ENCODE measurements at regions not wholly inside any gene's neighbourhood (a gene's known extent, or its start where the extent isn't known, plus 50 kb on each side); places are given as distances from the start of the nearest gene placed in this dataset.
A peak's percentile ranks its signal among the peaks of the same experiment; 100 is the strongest.

DNA sequence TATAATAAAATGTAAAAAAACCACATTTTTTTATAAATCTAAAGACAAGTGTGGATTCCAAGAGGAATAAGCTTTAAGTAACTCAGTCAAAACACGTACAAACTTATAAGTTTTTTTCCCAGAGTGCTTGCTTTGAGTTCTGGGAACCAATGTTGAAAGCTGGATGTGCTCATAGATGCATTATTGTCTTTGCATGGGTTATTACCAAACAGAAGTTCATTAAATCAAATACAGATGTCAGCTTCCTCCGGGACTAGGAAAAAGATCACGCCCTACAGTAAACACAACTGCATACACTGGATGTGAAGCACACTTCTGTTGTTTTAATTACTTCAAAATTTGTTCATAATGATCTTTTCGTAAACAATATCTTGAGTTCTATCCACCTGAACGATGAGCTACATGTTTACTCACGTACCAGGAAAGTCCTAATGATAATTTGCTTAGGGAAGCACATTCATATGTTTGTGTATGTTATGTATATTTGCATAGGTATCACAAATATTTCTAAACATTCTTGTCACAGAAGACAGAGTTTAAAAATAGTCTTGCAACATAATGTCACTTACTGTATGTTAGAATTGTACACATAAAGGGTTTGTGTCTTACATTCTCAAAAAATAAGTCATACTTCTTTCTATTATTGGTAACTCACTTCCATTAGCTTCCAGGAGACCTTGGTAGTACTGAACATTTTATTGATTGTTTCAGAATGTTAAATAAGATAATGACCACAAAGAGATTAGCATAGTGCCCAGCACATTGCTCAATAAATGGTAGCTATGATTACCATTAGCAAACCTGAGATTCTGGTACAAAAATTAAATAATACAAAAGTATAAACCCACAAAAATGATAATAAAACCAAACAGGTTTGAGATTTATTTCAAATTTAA is 427.4 kb downstream of the CETN3 start:
- H3K4me1 ChIP-seq = no peaks in the 10 kb centered on the region
- no peaks in the 10 kb centered on the region for H3K36me3 ChIP-seq
- TF ChIP-seq CTCF (IDR thresholded peaks at IDR 0.05) = no peak
- H3K9me3 ChIP-seq = no peaks in the 10 kb centered on the region
- no peak for DNase-seq (ENCODE audit: low spot score in 2 of 2)
- H3K27ac ChIP-seq = no peak overlapping the region
- no peak overlapping the region for H3K4me3 ChIP-seq
- H3K27me3 ChIP-seq = no peaks in the 10 kb centered on the region
- intact Hi-C loops (cut with DNase I) = loop anchor here (10.0 kb wide), 1 partner anchor 283 kb away; no protein-coding TSS in a partner anchor

DNA sequence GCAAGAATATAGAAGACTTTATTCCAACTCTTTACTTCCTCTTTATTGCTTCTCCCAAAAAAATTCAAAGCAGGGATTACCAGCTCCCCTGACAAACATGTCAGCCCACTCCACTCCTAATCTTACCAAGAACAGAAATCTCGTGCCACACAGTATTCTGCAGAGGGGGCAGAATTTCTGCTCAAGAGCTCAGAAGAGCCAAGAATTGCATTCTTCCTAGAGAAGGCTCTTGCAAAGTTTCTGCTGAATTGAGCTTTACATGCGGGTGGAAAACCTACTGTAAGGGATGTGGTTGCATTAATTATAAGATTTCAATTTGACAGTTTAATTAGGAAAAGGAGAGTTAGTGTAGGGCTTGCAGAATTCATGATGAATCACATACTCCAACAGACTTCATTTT is 428.5 kb downstream of the CETN3 start:
- Histone ChIP-seq H3K9me3 (no peaks in the 10 kb centered on the region), H3K36me3 (no peaks in the 10 kb centered on the region), H3K27ac (no peak overlapping the region), H3K4me3 (no peak overlapping the region), H3K4me1 (no peaks in the 10 kb centered on the region), H3K27me3 (no peaks in the 10 kb centered on the region)
- DNase-seq (ENCODE audit: low spot score in 2 of 2) = no peak
- intact Hi-C loops (cut with DNase I) = loop anchor here (10.0 kb wide), 1 partner anchor 284 kb away; no protein-coding TSS in a partner anchor
- no peak for TF ChIP-seq CTCF (IDR thresholded peaks at IDR 0.05)

DNA sequence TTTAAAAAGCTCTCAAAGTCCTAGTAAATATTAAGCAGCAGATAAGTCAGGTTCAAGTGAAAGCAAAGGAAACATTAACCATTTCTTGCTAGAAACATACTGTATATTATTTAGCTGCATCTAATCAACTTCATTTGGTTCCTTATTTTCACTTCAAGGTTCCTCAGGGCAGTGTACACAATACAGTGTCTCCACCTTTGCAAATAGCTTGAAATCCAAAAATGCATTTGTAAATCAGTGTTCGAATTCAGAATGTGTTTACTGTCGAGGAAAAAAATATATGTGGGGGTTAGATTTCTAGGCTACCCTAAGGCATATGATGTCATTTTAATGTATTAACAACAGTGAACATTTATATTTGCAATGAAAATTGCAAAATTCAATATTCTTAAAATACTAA is 436.0 kb downstream of the CETN3 start:
- Histone ChIP-seq H3K27ac (no peak overlapping the region), H3K36me3 (no peaks in the 10 kb centered on the region), H3K4me1 (peaks cover 3 to 6% of the 10 kb centered on the region in 2 donors), H3K27me3 (no peaks in the 10 kb centered on the region), H3K9me3 (no peaks in the 10 kb centered on the region), H3K4me3 (no peak overlapping the region)
- DNase-seq (ENCODE audit: low spot score in 2 of 2) = no peak
- no peak for TF ChIP-seq CTCF (IDR thresholded peaks at IDR 0.05)
- intact Hi-C loops (cut with DNase I) = no loop called here

- Histone ChIP-seq H3K4me1 (peaks cover 3 to 8% of the 10 kb centered on the region in 2 donors), H3K9me3 (no peaks in the 10 kb centered on the region), H3K4me3 (no peak overlapping the region), H3K27me3 (no peaks in the 10 kb centered on the region), H3K36me3 (no peaks in the 10 kb centered on the region), H3K27ac (no peak overlapping the region)
- intact Hi-C loops (cut with DNase I) = no loop called here
- no peak for TF ChIP-seq CTCF (IDR thresholded peaks at IDR 0.05)
- no peak for DNase-seq (ENCODE audit: low spot score in 2 of 2)
These were observed 436.7 kb downstream of the CETN3 start for GRCh38 chr5:89972901-89973300.

- H3K4me1 ChIP-seq = peaks cover 3 to 13% of the 10 kb centered on the region in 2 donors
- TF ChIP-seq CTCF (IDR thresholded peaks at IDR 0.05) = no peak
- intact Hi-C loops (cut with DNase I) = no loop called here
- DNase-seq (ENCODE audit: low spot score in 2 of 2) = no peak
- peak overlapping the region; percentile 33 to 50 for H3K27ac ChIP-seq
- peak overlapping the region; percentile 0 to 11 for H3K4me3 ChIP-seq
- no peaks in the 10 kb centered on the region for H3K9me3 ChIP-seq
- no peaks in the 10 kb centered on the region for H3K36me3 ChIP-seq
- H3K27me3 ChIP-seq = no peaks in the 10 kb centered on the region
These were observed 440.6 kb downstream of the CETN3 start for GRCh38 chr5:89968958-89969381.
